Activated B cell treated with CpG ODN at 0.5 μM for 24 hours (primary cell): ENCODE measurements at regions not wholly inside any gene's neighbourhood (a gene's known extent, or its start where the extent isn't known, plus 50 kb on each side); places are given as distances from the start of the nearest gene placed in this dataset.

Experiments
- ATAC-seq: fragments of 200-7000 bp; cut with Tn5 transposase; one replicate; pipeline ENCODE4 v1.10.0; 2021; ENCODE audit warnings: low read depth, mild to moderate bottlenecking, moderate library complexity
- CTCF ChIA-PET: fragments of 350-600 bp; sonication (Branson Sonifier 250); formaldehyde crosslinking; loops from one replicate; lab custom pipeline; 2021; ENCODE audit warnings: antibody characterized with exemption; lab: Charles Lee
- POLR2A ChIA-PET: fragments of 350-600 bp; sonication (Branson Sonifier 250); formaldehyde crosslinking; loops from one replicate; lab custom pipeline; 2021; ENCODE audit warnings: antibody characterized with exemption; lab: Charles Lee
- DNase-seq: peaks from one replicate; pipeline ENCODE4 v3.0.0; 2022
- H3K27ac Mint-ChIP-seq: one replicate; pipeline ENCODE4 v1.8.0; 2020; ENCODE audit warnings: mixed read lengths
- H3K27me3 Mint-ChIP-seq: one replicate; pipeline ENCODE4 v1.8.0; 2021; ENCODE audit warnings: mixed read lengths
- H3K36me3 Mint-ChIP-seq: one replicate; pipeline ENCODE4 v1.8.0; 2021; ENCODE audit warnings: low read depth, mixed read lengths
- H3K4me1 Mint-ChIP-seq: one replicate; pipeline ENCODE4 v1.8.0; 2021; ENCODE audit warnings: mixed read lengths
- H3K4me3 Mint-ChIP-seq: one replicate; pipeline ENCODE4 v1.8.0; 2020; ENCODE audit warnings: mild to moderate bottlenecking, mixed read lengths
- H3K9me3 Mint-ChIP-seq: one replicate; pipeline ENCODE4 v1.8.0; 2020; ENCODE audit warnings: mixed read lengths
- CTCF ChIP-seq: fragments of 200-600 bp; IDR thresholded peaks from one replicate; pipeline ENCODE4 v1.8.0; 2022; ENCODE audit warnings: antibody characterized with exemption, mild to moderate bottlenecking
- intact Hi-C: fragments of 100-400 bp; cut with micrococcal nuclease; formaldehyde crosslinking; loops from one replicate; pipeline ENCODE4 v1.15.1; 2024

- ATAC-seq, result no peak
- H3K4me3 Mint-ChIP-seq, result no peak overlapping the region
- H3K27me3 Mint-ChIP-seq, result peaks cover 17% of the 10 kb centered on the region
- ChIA-PET CTCF (no interaction called here), POLR2A (no interaction called here)
- intact Hi-C loops, result no loop called here
- no peaks in the 10 kb centered on the region for H3K9me3 Mint-ChIP-seq
- no peaks in the 10 kb centered on the region for H3K36me3 Mint-ChIP-seq
- no peak overlapping the region for H3K27ac Mint-ChIP-seq
- no peak for DNase-seq
- no peak for TF ChIP-seq CTCF
- no peaks in the 10 kb centered on the region for H3K4me1 Mint-ChIP-seq
Measured at GRCh38 chr6:109922851-109923250, 55.3 kb upstream of the GPR6 start.

GRCh38 chr6:109925075-109925474, 53.0 kb upstream of the GPR6 start:
- Mint-ChIP-seq H3K27ac (no peak overlapping the region), H3K27me3 (peaks cover 17% of the 10 kb centered on the region), H3K9me3 (no peaks in the 10 kb centered on the region), H3K4me1 (no peaks in the 10 kb centered on the region), H3K36me3 (no peaks in the 10 kb centered on the region), H3K4me3 (no peak overlapping the region)
- no peak for ATAC-seq
- TF ChIP-seq CTCF, result no peak
- POLR2A ChIA-PET, result no interaction called here
- intact Hi-C loops, result no loop called here
- CTCF ChIA-PET, result no interaction called here
- no peak for DNase-seq

- TF ChIP-seq CTCF, result no peak
- no peak overlapping the region for H3K27ac Mint-ChIP-seq
- DNase-seq (no peak), ATAC-seq (no peak)
- CTCF ChIA-PET, result no interaction called here
- peaks cover 10% of the 10 kb centered on the region for H3K27me3 Mint-ChIP-seq
- intact Hi-C loops, result no loop called here
- no peaks in the 10 kb centered on the region for H3K9me3 Mint-ChIP-seq
- no peak overlapping the region for H3K4me3 Mint-ChIP-seq
- POLR2A ChIA-PET, result no interaction called here
- no peaks in the 10 kb centered on the region for H3K36me3 Mint-ChIP-seq
- peaks cover 9% of the 10 kb centered on the region for H3K4me1 Mint-ChIP-seq
Measured at GRCh38 chr6:109927052-109927451, 51.1 kb upstream of the GPR6 start.
